HepG2 (cell line): ENCODE measurements at regions not wholly inside any gene's neighbourhood (a gene's known extent, or its start where the extent isn't known, plus 50 kb on each side); places are given as distances from the start of the nearest gene placed in this dataset.
A peak's percentile ranks its signal among the peaks of the same experiment; 100 is the strongest.

Source experiments
- HNRNPK ChIP-seq: fragments of 200-400 bp; formaldehyde crosslinking; IDR thresholded peaks from 2 replicates; pipeline ENCODE4 v1.6.1; 2018; ENCODE audit warnings: low read length, low read depth, moderate library complexity, mild to moderate bottlenecking; ENCODE audit not compliant: poor library complexity, severe bottlenecking
- HNRNPL ChIP-seq: fragments of 200-400 bp; formaldehyde crosslinking; IDR thresholded peaks from 2 replicates; pipeline ENCODE4 v1.6.1; 2017; ENCODE audit warnings: mild to moderate bottlenecking, low read depth, low read length
- KAT7 ChIP-seq: IDR thresholded peaks from 2 replicates; pipeline ENCODE4 v1.6.1; 2018; ENCODE audit warnings: borderline replicate concordance, missing compliant biosample characterization
- MAF1 ChIP-seq: sonication (generic); formaldehyde crosslinking; IDR thresholded peaks from 2 replicates; pipeline ENCODE4 v1.5.0; 2020; ENCODE audit warnings: missing genetic modification reagents, borderline replicate concordance
- PPARG ChIP-seq: conservative IDR thresholded peaks from 2 replicates; pipeline ENCODE4 v1.6.1; 2016; ENCODE audit warnings: missing biosample characterization, missing genetic modification reagents
- RAD21 ChIP-seq: fragments of 450-650 bp; formaldehyde crosslinking; IDR thresholded peaks from 2 replicates; pipeline ENCODE4 v1.5.0; 2020; ENCODE audit warnings: mild to moderate bottlenecking
- SMAD3 ChIP-seq: sonication (generic); formaldehyde crosslinking; IDR thresholded peaks from 2 replicates; pipeline ENCODE4 v1.4.0; 2020; ENCODE audit warnings: missing genetic modification reagents
- TEAD3 ChIP-seq: optimal IDR thresholded peaks from 2 replicates; pipeline ENCODE3; 2016; ENCODE audit warnings: borderline replicate concordance
- ZNF335 ChIP-seq: sonication (generic); formaldehyde crosslinking; IDR thresholded peaks from 2 replicates; pipeline ENCODE4 v1.4.0; 2020; ENCODE audit warnings: missing genetic modification reagents
- ZNF446 ChIP-seq: sonication (generic); formaldehyde crosslinking; IDR thresholded peaks from 2 replicates; pipeline ENCODE4 v1.5.0; 2020; ENCODE audit warnings: mild to moderate bottlenecking, missing genetic modification reagents
- ZNF607 ChIP-seq: sonication (generic); formaldehyde crosslinking; IDR thresholded peaks from 2 replicates; pipeline ENCODE4 v1.5.1; 2020; ENCODE audit warnings: missing genetic modification reagents, mild to moderate bottlenecking, borderline replicate concordance
- TF ChIP-seq, protein P1 (sequence below): sonication (generic); formaldehyde crosslinking; IDR thresholded peaks from 2 replicates; pipeline ENCODE4 v1.5.0; 2020; ENCODE audit warnings: missing genetic modification reagents, mild to moderate bottlenecking, borderline replicate concordance
- TF ChIP-seq, protein P2 (sequence below): sonication (generic); formaldehyde crosslinking; IDR thresholded peaks from 2 replicates; pipeline ENCODE4 v1.5.1; 2020; ENCODE audit warnings: missing genetic modification reagents, mild to moderate bottlenecking, borderline replicate concordance
- TF ChIP-seq, protein P3 (sequence below): IDR thresholded peaks from 2 replicates; pipeline ENCODE4 v1.6.1; 2018; ENCODE audit warnings: missing genetic modification reagents, mild to moderate bottlenecking, missing compliant biosample characterization
- TF ChIP-seq, protein P4 (sequence below): sonication (generic); formaldehyde crosslinking; IDR thresholded peaks from 2 replicates; pipeline ENCODE4 v1.9.0; 2021; ENCODE audit warnings: missing genetic modification reagents, mild to moderate bottlenecking, borderline replicate concordance
- TF ChIP-seq, protein P5 (sequence below): sonication (generic); formaldehyde crosslinking; IDR thresholded peaks from 2 replicates; pipeline ENCODE4 v1.5.0; 2020; ENCODE audit warnings: mild to moderate bottlenecking, missing genetic modification reagents
- TF ChIP-seq, protein P6 (sequence below): sonication (generic); formaldehyde crosslinking; IDR thresholded peaks from 2 replicates; pipeline ENCODE4 v1.4.0; 2020; ENCODE audit warnings: mild to moderate bottlenecking, missing genetic modification reagents

DNA sequence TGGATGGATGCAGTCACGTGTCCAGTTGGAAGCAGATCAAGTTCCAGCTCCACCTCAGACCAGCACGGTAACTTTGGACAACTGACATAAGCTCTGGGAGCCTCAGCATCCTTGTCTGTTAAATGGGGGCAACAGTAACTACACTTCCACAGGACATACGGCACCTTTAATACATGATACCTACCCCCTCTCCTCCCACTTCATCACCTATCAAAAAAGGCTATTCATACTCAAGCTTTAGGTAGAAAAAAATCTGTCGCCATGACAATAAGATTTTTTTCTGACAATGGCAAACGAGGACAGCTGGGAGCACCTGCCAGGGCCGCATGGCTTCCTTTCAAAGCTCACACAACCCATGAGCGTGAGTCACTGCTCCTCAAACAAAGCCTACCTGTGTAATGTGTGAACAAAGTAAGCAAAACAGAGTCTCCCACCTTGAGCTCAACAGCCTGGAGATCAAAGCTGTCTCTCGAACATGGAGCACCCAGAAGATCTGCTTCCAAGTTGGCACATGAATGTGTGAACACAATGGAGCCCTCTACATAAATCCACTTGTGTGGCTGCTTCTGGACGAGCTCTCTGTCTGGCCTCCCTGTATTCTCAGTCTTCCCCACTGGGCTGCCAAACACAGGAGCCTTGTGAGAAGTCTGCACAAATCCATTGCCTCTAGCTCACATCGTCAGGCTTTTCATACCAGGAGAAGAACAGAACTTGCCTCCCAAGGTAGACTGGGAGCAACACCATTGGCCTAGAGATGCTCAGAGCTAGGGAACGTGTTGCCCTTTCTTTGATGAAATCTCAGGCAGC, 459.7 kb downstream of the SOX9 start (continued):
- TF ChIP-seq, protein P1, sequence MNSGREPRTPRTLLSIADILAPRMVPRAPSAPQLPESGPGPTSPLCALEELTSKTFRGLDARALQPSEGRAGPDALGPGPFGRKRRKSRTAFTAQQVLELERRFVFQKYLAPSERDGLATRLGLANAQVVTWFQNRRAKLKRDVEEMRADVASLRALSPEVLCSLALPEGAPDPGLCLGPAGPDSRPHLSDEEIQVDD (CRISPR knock-in tag) = no peak
- peak; percentile 93 for TF ChIP-seq SMAD3 (CRISPR knock-in tag)
- TF ChIP-seq PPARG (CRISPR knock-in tag) = peak; percentile 82
- TF ChIP-seq, protein P2, sequence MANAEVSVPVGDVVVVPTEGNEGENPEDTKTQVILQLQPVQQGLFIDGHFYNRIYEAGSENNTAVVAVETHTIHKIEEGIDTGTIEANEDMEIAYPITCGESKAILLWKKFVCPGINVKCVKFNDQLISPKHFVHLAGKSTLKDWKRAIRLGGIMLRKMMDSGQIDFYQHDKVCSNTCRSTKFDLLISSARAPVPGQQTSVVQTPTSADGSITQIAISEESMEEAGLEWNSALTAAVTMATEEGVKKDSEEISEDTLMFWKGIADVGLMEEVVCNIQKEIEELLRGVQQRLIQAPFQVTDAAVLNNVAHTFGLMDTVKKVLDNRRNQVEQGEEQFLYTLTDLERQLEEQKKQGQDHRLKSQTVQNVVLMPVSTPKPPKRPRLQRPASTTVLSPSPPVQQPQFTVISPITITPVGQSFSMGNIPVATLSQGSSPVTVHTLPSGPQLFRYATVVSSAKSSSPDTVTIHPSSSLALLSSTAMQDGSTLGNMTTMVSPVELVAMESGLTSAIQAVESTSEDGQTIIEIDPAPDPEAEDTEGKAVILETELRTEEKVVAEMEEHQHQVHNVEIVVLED (CRISPR knock-in tag) = peak; percentile 53
- TF ChIP-seq, protein P3, sequence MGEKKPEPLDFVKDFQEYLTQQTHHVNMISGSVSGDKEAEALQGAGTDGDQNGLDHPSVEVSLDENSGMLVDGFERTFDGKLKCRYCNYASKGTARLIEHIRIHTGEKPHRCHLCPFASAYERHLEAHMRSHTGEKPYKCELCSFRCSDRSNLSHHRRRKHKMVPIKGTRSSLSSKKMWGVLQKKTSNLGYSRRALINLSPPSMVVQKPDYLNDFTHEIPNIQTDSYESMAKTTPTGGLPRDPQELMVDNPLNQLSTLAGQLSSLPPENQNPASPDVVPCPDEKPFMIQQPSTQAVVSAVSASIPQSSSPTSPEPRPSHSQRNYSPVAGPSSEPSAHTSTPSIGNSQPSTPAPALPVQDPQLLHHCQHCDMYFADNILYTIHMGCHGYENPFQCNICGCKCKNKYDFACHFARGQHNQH (CRISPR knock-in tag) = peak; percentile 96
- no peak for TF ChIP-seq ZNF607 (CRISPR knock-in tag)
- no peak for TF ChIP-seq HNRNPL
- TF ChIP-seq RAD21 (CRISPR knock-in tag) = 0 out of 2 replicates have a peak, but pooled peaks have one; percentile 6
- no peak for TF ChIP-seq ZNF446 (CRISPR knock-in tag)
- TF ChIP-seq KAT7 (CRISPR knock-in tag) = peak; percentile 70; the same call in 1 of the 2 replicates
- TF ChIP-seq TEAD3 = peak; percentile 87
- no peak for TF ChIP-seq MAF1 (CRISPR knock-in tag)
- TF ChIP-seq, protein P4, sequence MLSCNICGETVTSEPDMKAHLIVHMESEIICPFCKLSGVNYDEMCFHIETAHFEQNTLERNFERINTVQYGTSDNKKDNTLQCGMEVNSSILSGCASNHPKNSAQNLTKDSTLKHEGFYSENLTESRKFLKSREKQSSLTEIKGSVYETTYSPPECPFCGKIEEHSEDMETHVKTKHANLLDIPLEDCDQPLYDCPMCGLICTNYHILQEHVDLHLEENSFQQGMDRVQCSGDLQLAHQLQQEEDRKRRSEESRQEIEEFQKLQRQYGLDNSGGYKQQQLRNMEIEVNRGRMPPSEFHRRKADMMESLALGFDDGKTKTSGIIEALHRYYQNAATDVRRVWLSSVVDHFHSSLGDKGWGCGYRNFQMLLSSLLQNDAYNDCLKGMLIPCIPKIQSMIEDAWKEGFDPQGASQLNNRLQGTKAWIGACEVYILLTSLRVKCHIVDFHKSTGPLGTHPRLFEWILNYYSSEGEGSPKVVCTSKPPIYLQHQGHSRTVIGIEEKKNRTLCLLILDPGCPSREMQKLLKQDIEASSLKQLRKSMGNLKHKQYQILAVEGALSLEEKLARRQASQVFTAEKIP = no peak
- TF ChIP-seq, protein P5, sequence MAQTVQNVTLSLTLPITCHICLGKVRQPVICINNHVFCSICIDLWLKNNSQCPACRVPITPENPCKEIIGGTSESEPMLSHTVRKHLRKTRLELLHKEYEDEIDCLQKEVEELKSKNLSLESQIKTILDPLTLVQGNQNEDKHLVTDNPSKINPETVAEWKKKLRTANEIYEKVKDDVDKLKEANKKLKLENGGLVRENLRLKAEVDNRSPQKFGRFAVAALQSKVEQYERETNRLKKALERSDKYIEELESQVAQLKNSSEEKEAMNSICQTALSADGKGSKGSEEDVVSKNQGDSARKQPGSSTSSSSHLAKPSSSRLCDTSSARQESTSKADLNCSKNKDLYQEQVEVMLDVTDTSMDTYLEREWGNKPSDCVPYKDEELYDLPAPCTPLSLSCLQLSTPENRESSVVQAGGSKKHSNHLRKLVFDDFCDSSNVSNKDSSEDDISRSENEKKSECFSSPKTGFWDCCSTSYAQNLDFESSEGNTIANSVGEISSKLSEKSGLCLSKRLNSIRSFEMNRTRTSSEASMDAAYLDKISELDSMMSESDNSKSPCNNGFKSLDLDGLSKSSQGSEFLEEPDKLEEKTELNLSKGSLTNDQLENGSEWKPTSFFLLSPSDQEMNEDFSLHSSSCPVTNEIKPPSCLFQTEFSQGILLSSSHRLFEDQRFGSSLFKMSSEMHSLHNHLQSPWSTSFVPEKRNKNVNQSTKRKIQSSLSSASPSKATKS (CRISPR knock-in tag) = no peak
- peak; percentile 88 for TF ChIP-seq ZNF335
- no peak for TF ChIP-seq HNRNPK
- TF ChIP-seq, protein P6, sequence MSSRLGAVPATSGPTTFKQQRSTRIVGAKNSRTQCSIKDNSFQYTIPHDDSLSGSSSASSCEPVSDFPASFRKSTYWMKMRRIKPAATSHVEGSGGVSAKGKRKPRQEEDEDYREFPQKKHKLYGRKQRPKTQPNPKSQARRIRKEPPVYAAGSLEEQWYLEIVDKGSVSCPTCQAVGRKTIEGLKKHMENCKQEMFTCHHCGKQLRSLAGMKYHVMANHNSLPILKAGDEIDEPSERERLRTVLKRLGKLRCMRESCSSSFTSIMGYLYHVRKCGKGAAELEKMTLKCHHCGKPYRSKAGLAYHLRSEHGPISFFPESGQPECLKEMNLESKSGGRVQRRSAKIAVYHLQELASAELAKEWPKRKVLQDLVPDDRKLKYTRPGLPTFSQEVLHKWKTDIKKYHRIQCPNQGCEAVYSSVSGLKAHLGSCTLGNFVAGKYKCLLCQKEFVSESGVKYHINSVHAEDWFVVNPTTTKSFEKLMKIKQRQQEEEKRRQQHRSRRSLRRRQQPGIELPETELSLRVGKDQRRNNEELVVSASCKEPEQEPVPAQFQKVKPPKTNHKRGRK (CRISPR knock-in tag) = no peak
